ENCODE measurements at regions not wholly inside any gene's neighbourhood (a gene's known extent, or its start where the extent isn't known, plus 50 kb on each side); places are given as distances from the start of the nearest gene placed in this dataset.

DNA sequence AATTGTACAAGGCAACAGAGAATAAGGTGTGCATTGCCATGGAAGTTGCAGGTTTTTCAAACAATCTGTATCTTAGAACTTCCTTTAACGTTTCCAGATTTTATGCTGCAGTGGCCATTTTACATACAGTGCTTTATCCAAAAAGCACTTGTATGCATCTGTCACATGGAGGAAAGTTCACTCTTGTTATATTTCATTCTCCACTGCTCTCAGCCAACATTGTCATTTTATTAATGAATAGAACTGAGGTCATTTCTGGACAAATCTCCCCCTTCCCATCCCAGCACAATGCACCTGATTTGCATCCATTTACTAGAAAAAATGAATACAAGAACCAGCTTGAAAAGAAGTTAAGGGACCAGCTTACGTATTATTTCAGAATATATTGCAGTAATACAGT, 342.0 kb downstream of the USP25 start:
- Mint-ChIP-seq H3K36me3 (ENCODE audit: low read depth) (no peaks in the 10 kb centered on the region), H3K27me3 (ENCODE audit: insufficient read depth, low read depth, poor library complexity) (no peaks in the 10 kb centered on the region), H3K4me1 (peaks cover 11% of the 10 kb centered on the region), H3K9me3 (no peaks in the 10 kb centered on the region), H3K27ac (no peak overlapping the region), H3K4me3 (no peak overlapping the region)
- Histone ChIP-seq H3K4me3 (no peak overlapping the region), H3K9me2 (ENCODE audit: insufficient read depth) (no peaks in the 10 kb centered on the region), H3K27me3 (ENCODE audit: insufficient read depth) (no peaks in the 10 kb centered on the region), H3K4me2 (no peak overlapping the region), H3F3A (replicated peaks; ENCODE audit: low read depth) (no peaks in the 10 kb centered on the region), H3K36me3 (ENCODE audit: insufficient read depth) (no peaks in the 10 kb centered on the region), H3K4me1 (ENCODE audit: insufficient read depth) (0 out of 2 replicates have a peak, but pooled peaks cover 6% of the 10 kb centered on the region), H3K27ac (ENCODE audit: low read depth) (no peak overlapping the region), H4K20me1 (replicated peaks; ENCODE audit: insufficient read depth) (no peaks in the 10 kb centered on the region), H2AFZ (no peak overlapping the region), H3K79me2 (replicated peaks; ENCODE audit: insufficient read depth) (no peaks in the 10 kb centered on the region)
- ATAC-seq = no peak
- DNase-seq (ENCODE audit: low spot score) = no peak
- TF ChIP-seq POLR2AphosphoS5 (IDR thresholded peaks at IDR 0.05; ENCODE audit: low read depth) = no peak
- TF ChIP-seq, protein P1, sequence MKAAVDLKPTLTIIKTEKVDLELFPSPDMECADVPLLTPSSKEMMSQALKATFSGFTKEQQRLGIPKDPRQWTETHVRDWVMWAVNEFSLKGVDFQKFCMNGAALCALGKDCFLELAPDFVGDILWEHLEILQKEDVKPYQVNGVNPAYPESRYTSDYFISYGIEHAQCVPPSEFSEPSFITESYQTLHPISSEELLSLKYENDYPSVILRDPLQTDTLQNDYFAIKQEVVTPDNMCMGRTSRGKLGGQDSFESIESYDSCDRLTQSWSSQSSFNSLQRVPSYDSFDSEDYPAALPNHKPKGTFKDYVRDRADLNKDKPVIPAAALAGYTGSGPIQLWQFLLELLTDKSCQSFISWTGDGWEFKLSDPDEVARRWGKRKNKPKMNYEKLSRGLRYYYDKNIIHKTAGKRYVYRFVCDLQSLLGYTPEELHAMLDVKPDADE (IDR thresholded peaks at IDR 0.05) = no peak
- TF ChIP-seq STAT1 (IDR thresholded peaks at IDR 0.05; ENCODE audit: unreplicated experiment) = no peak
- TF ChIP-seq, protein P2, sequence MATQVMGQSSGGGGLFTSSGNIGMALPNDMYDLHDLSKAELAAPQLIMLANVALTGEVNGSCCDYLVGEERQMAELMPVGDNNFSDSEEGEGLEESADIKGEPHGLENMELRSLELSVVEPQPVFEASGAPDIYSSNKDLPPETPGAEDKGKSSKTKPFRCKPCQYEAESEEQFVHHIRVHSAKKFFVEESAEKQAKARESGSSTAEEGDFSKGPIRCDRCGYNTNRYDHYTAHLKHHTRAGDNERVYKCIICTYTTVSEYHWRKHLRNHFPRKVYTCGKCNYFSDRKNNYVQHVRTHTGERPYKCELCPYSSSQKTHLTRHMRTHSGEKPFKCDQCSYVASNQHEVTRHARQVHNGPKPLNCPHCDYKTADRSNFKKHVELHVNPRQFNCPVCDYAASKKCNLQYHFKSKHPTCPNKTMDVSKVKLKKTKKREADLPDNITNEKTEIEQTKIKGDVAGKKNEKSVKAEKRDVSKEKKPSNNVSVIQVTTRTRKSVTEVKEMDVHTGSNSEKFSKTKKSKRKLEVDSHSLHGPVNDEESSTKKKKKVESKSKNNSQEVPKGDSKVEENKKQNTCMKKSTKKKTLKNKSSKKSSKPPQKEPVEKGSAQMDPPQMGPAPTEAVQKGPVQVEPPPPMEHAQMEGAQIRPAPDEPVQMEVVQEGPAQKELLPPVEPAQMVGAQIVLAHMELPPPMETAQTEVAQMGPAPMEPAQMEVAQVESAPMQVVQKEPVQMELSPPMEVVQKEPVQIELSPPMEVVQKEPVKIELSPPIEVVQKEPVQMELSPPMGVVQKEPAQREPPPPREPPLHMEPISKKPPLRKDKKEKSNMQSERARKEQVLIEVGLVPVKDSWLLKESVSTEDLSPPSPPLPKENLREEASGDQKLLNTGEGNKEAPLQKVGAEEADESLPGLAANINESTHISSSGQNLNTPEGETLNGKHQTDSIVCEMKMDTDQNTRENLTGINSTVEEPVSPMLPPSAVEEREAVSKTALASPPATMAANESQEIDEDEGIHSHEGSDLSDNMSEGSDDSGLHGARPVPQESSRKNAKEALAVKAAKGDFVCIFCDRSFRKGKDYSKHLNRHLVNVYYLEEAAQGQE (IDR thresholded peaks at IDR 0.05; ENCODE audit: unreplicated experiment) = no peak
- TF ChIP-seq EZH2 (IDR thresholded peaks at IDR 0.05; ENCODE audit: low read depth, unreplicated experiment) = no peak
- TF ChIP-seq, protein P3, sequence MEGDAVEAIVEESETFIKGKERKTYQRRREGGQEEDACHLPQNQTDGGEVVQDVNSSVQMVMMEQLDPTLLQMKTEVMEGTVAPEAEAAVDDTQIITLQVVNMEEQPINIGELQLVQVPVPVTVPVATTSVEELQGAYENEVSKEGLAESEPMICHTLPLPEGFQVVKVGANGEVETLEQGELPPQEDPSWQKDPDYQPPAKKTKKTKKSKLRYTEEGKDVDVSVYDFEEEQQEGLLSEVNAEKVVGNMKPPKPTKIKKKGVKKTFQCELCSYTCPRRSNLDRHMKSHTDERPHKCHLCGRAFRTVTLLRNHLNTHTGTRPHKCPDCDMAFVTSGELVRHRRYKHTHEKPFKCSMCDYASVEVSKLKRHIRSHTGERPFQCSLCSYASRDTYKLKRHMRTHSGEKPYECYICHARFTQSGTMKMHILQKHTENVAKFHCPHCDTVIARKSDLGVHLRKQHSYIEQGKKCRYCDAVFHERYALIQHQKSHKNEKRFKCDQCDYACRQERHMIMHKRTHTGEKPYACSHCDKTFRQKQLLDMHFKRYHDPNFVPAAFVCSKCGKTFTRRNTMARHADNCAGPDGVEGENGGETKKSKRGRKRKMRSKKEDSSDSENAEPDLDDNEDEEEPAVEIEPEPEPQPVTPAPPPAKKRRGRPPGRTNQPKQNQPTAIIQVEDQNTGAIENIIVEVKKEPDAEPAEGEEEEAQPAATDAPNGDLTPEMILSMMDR (conservative IDR thresholded peaks at IDR 0.05; ENCODE audit: low read depth in 2 of 2) = no peak
- TF ChIP-seq NANOG (IDR thresholded peaks at IDR 0.05; ENCODE audit: borderline replicate concordance) = no peak
- no peak for TF ChIP-seq CREB1 (CRISPR knock-in tag; IDR thresholded peaks at IDR 0.05; ENCODE audit: low read depth)
- no peak for TF ChIP-seq EZH2phosphoT487 (IDR thresholded peaks at IDR 0.05; ENCODE audit: unreplicated experiment)
- TF ChIP-seq, protein P4, sequence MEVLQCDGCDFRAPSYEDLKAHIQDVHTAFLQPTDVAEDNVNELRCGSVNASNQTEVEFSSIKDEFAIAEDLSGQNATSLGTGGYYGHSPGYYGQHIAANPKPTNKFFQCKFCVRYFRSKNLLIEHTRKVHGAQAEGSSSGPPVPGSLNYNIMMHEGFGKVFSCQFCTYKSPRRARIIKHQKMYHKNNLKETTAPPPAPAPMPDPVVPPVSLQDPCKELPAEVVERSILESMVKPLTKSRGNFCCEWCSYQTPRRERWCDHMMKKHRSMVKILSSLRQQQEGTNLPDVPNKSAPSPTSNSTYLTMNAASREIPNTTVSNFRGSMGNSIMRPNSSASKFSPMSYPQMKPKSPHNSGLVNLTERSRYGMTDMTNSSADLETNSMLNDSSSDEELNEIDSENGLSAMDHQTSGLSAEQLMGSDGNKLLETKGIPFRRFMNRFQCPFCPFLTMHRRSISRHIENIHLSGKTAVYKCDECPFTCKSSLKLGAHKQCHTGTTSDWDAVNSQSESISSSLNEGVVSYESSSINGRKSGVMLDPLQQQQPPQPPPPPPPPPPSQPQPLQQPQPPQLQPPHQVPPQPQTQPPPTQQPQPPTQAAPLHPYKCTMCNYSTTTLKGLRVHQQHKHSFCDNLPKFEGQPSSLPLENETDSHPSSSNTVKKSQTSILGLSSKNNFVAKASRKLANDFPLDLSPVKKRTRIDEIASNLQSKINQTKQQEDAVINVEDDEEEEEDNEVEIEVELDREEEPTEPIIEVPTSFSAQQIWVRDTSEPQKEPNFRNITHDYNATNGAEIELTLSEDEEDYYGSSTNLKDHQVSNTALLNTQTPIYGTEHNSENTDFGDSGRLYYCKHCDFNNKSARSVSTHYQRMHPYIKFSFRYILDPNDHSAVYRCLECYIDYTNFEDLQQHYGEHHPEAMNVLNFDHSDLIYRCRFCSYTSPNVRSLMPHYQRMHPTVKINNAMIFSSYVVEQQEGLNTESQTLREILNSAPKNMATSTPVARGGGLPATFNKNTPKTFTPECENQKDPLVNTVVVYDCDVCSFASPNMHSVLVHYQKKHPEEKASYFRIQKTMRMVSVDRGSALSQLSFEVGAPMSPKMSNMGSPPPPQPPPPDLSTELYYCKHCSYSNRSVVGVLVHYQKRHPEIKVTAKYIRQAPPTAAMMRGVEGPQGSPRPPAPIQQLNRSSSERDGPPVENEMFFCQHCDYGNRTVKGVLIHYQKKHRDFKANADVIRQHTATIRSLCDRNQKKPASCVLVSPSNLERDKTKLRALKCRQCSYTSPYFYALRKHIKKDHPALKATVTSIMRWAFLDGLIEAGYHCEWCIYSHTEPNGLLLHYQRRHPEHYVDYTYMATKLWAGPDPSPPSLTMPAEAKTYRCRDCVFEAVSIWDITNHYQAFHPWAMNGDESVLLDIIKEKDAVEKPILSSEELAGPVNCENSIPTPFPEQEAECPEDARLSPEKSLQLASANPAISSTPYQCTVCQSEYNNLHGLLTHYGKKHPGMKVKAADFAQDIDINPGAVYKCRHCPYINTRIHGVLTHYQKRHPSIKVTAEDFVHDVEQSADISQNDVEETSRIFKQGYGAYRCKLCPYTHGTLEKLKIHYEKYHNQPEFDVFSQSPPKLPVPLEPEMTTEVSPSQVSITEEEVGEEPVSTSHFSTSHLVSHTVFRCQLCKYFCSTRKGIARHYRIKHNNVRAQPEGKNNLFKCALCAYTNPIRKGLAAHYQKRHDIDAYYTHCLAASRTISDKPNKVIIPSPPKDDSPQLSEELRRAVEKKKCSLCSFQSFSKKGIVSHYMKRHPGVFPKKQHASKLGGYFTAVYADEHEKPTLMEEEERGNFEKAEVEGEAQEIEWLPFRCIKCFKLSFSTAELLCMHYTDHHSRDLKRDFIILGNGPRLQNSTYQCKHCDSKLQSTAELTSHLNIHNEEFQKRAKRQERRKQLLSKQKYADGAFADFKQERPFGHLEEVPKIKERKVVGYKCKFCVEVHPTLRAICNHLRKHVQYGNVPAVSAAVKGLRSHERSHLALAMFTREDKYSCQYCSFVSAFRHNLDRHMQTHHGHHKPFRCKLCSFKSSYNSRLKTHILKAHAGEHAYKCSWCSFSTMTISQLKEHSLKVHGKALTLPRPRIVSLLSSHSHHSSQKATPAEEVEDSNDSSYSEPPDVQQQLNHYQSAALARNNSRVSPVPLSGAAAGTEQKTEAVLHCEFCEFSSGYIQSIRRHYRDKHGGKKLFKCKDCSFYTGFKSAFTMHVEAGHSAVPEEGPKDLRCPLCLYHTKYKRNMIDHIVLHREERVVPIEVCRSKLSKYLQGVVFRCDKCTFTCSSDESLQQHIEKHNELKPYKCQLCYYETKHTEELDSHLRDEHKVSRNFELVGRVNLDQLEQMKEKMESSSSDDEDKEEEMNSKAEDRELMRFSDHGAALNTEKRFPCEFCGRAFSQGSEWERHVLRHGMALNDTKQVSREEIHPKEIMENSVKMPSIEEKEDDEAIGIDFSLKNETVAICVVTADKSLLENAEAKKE (CRISPR knock-in tag; IDR thresholded peaks at IDR 0.05) = no peak
- no peak for TF ChIP-seq ZNF331 (CRISPR knock-in tag; IDR thresholded peaks at IDR 0.05; ENCODE audit: low read depth)
- no peak for TF ChIP-seq JUNB (IDR thresholded peaks at IDR 0.05; ENCODE audit: unreplicated experiment)
- TF ChIP-seq ZNF114 (CRISPR knock-in tag; IDR thresholded peaks at IDR 0.05) = no peak

Data from GM23338 (cell line).